Endothelial cell of umbilical vein (primary cell): ENCODE measurements at regions not wholly inside any gene's neighbourhood (a gene's known extent, or its start where the extent isn't known, plus 50 kb on each side); places are given as distances from the start of the nearest gene placed in this dataset.

Experiments used
- BruUV-seq: library from RNA; stranded (reverse); fragments of 400-500 nt; replicated peaks from 2 replicates; lab custom pipeline; 2021; lab: Mats Ljungman, UMichigan
- CTCF ChIA-PET: fragments of 300-600, 350-600 bp; sonication (Branson Sonifier 250); formaldehyde crosslinking; loops from one replicate; lab custom pipeline; 2021; ENCODE audit warnings: antibody characterized with exemption, inconsistent platforms; lab: Charles Lee
- POLR2A ChIA-PET: fragments of 300-600, 350-600 bp; sonication (Branson Sonifier 250); formaldehyde crosslinking; loops from one replicate; lab custom pipeline; 2021; ENCODE audit warnings: antibody characterized with exemption, inconsistent platforms; lab: Charles Lee
- DNase-seq: peaks from one replicate; pipeline ENCODE4 v3.0.0-alpha.2; 2011; ENCODE audit warnings: low read depth, low spot score
- FAIRE-seq: peaks from 2 replicates; lab custom pipeline; 2011; peaks lifted over from hg19 to GRCh38; lab: Jason Lieb, UNC
- H2AFZ ChIP-seq: 2 replicates; pipeline ENCODE4 v1.6.0; 2012; ENCODE audit warnings: low read depth, low read length, control low read depth, inconsistent platforms
- H3K27ac ChIP-seq: 2 replicates; pipeline ENCODE4 v1.5.1; 2011; ENCODE audit warnings: low read depth, mild to moderate bottlenecking, control low read depth, low read length, moderate library complexity; ENCODE audit not compliant: insufficient read depth
- H3K27me3 ChIP-seq, 2 experiments: 2 replicates each; pipeline versions ENCODE4 v1.6.0 to v1.6.1; 2011; ENCODE audit warnings: low read length in 2 of 2, mixed read lengths in 1 of 2; ENCODE audit not compliant: control insufficient read depth in 2 of 2, insufficient read depth in 2 of 2
- H3K36me3 ChIP-seq, 2 experiments: 2 replicates in 1 of 2; 3 replicates in 1 of 2; pipeline ENCODE4 v1.5.1; 2011; ENCODE audit warnings: low read length in 2 of 2, mild to moderate bottlenecking in 1 of 2, moderate library complexity in 1 of 2; ENCODE audit not compliant: control insufficient read depth in 2 of 2, insufficient read depth in 2 of 2; ENCODE audit errors: extremely low read depth in 1 of 2
- H3K4me1 ChIP-seq: 3 replicates; pipeline ENCODE4 v1.5.1; 2011; ENCODE audit warnings: mild to moderate bottlenecking, low read length; ENCODE audit not compliant: control insufficient read depth, insufficient read depth; ENCODE audit errors: extremely low read depth
- H3K4me2 ChIP-seq: 2 replicates; pipeline ENCODE4 v1.6.1; 2011; ENCODE audit warnings: low read length, control low read depth, mixed read lengths; ENCODE audit not compliant: insufficient read depth
- H3K4me3 ChIP-seq, 3 experiments: fragments of 200-600 bp in 1 of 3; sonication (generic), shearing (Covaris generic) in 1 of 3; replicated peaks in 1 of 3; 2 replicates each; pipeline ENCODE4 v1.5.1; 2011 to 2016; ENCODE audit warnings: control low read depth in 3 of 3, low read length in 3 of 3, mild to moderate bottlenecking in 2 of 3, inconsistent platforms in 1 of 3, low read depth in 1 of 3, moderate library complexity in 1 of 3; ENCODE audit not compliant: insufficient read depth in 1 of 3
- H3K79me2 ChIP-seq: 2 replicates; pipeline ENCODE4 v1.6.0; 2012; ENCODE audit warnings: low read length, inconsistent platforms; ENCODE audit not compliant: control insufficient read depth, insufficient read depth
- H3K9ac ChIP-seq: replicated peaks from 2 replicates; pipeline ENCODE3; 2011; ENCODE audit warnings: low read length, control low read depth; ENCODE audit not compliant: insufficient read depth; ENCODE audit errors: extremely low read depth
- H3K9me1 ChIP-seq: replicated peaks from 3 replicates; pipeline ENCODE4 v1.6.0; 2011; ENCODE audit warnings: mild to moderate bottlenecking, low read length; ENCODE audit not compliant: control insufficient read depth, insufficient read depth; ENCODE audit errors: extremely low read depth
- H3K9me3 ChIP-seq: replicated peaks from 2 replicates; pipeline ENCODE4 v1.5.1; 2012; ENCODE audit warnings: low read length, inconsistent platforms; ENCODE audit not compliant: control insufficient read depth, insufficient read depth
- H4K20me1 ChIP-seq: replicated peaks from 2 replicates; pipeline ENCODE3; 2011; ENCODE audit warnings: mild to moderate bottlenecking, low read length; ENCODE audit not compliant: control insufficient read depth, insufficient read depth; ENCODE audit errors: extremely low read depth
- CTCF ChIP-seq, 2 donors: IDR thresholded peaks; 1 replicate in 1 of 2; 2 replicates in 1 of 2; pipeline ENCODE4 v1.5.1; 2011; ENCODE audit warnings: low read length in 2 of 2, mild to moderate bottlenecking in 2 of 2, moderate library complexity in 2 of 2, control low read depth in 1 of 2, inconsistent platforms in 1 of 2, low read depth in 1 of 2; ENCODE audit not compliant: insufficient read depth in 1 of 2; ENCODE audit errors: extremely low read depth in 1 of 2
- EZH2 ChIP-seq: IDR thresholded peaks from 2 replicates; pipeline ENCODE4 v1.6.1; 2012; ENCODE audit warnings: borderline replicate concordance, low read depth, mild to moderate bottlenecking, moderate library complexity, low read length, inconsistent platforms; ENCODE audit not compliant: severe bottlenecking
- FOS ChIP-seq: IDR thresholded peaks from 2 replicates; pipeline ENCODE4 v1.6.1; 2011; ENCODE audit warnings: mild to moderate bottlenecking, low read length, moderate library complexity, borderline replicate concordance; ENCODE audit not compliant: insufficient read depth
- GATA2 ChIP-seq: IDR thresholded peaks from 2 replicates; pipeline ENCODE4 v1.7.0; 2011; ENCODE audit warnings: low read depth, mild to moderate bottlenecking, moderate library complexity, mixed read lengths, low read length; ENCODE audit not compliant: insufficient read length, insufficient read depth
- JUN ChIP-seq: IDR thresholded peaks from 2 replicates; pipeline ENCODE4 v1.6.1; 2011; ENCODE audit warnings: borderline replicate concordance, low read depth; ENCODE audit not compliant: insufficient read length, insufficient read depth
- MAX ChIP-seq: IDR thresholded peaks from 2 replicates; pipeline ENCODE4 v1.6.1; 2011; ENCODE audit not compliant: insufficient read depth, insufficient read length
- MYC ChIP-seq: IDR thresholded peaks from one replicate; pipeline ENCODE4 v1.6.1; 2011; ENCODE audit warnings: mild to moderate bottlenecking, low read depth, low read length
- POLR2A ChIP-seq: IDR thresholded peaks from 2 replicates; pipeline ENCODE4 v1.6.1; 2012; ENCODE audit warnings: low read depth, mild to moderate bottlenecking, control low read depth, low read length
- POLR2AphosphoS5 ChIP-seq: IDR thresholded peaks from 2 replicates; pipeline ENCODE4 v1.6.1; 2012; ENCODE audit warnings: low read depth, mild to moderate bottlenecking, control low read depth, low read length, moderate library complexity; ENCODE audit not compliant: insufficient read depth
- dilution Hi-C: fragments of 300-500 bp; cut with MboI; formaldehyde crosslinking; loops from one replicate; pipeline ENCODE4 v1.15.0; 2019; ENCODE audit warnings: low sequenced_read_pairs; ENCODE audit not compliant: extremely low pct_ligation_motif_present
- intact Hi-C: fragments of 100-400 bp; cut with micrococcal nuclease; formaldehyde crosslinking; loops from one replicate; pipeline ENCODE4 v1.10.0; 2022

- H3K79me2 ChIP-seq: no peaks in the 10 kb centered on the region
- no TSS peak for BruUV-seq
- CTCF ChIA-PET: no interaction called here
- intact Hi-C loops (no loop called here), dilution Hi-C loops (no loop called here)
- H3K9me1 ChIP-seq: no peaks in the 10 kb centered on the region
- H3K9me3 ChIP-seq: no peaks in the 10 kb centered on the region
- H2AFZ ChIP-seq: no peak overlapping the region
- FAIRE-seq (no peak), DNase-seq (no peak)
- no peaks in the 10 kb centered on the region for H3K36me3 ChIP-seq
- H3K9ac ChIP-seq: no peak overlapping the region
- TF ChIP-seq EZH2 (no peak), FOS (no peak), POLR2A (no peak), CTCF (IDR thresholded peaks at IDR 0.05; ENCODE audit: extremely low read depth in 1 of 2, insufficient read depth in 1 of 2, low read depth in 1 of 2, low read length in 2 of 2) (no peak), MAX (no peak), GATA2 (no peak), MYC (no peak), POLR2AphosphoS5 (no peak), JUN (no peak)
- H3K27me3 ChIP-seq: no peaks in the 10 kb centered on the region
- POLR2A ChIA-PET: no interaction called here
- no peak overlapping the region for H3K27ac ChIP-seq
- no peaks in the 10 kb centered on the region for H4K20me1 ChIP-seq
- H3K4me3 ChIP-seq: no peak overlapping the region
- H3K4me2 ChIP-seq: no peak overlapping the region
- H3K4me1 ChIP-seq: no peaks in the 10 kb centered on the region
These were observed 143.3 kb upstream of the MAP3K7 start for GRCh38 chr6:90730151-90730673.
